ENCODE measurements at regions not wholly inside any gene's neighbourhood (a gene's known extent, or its start where the extent isn't known, plus 50 kb on each side); places are given as distances from the start of the nearest gene placed in this dataset.

DNA sequence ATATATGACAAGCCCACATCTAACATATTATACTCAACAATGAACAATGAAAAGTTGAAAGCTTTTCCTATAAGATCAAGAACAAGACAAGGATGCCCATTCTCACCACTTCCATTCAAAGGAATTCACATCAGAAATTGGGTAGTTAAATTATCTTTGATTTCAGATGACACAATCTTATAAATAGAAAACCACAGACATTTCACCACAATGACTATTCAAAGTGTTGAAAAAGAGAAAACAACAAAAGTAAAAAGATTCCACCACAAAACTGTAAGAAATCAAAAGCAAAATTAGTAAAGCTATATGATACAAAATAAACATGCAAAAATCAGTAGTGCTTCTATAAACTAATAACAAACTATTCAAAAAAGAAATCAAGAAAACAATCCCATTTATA is 279.7 kb upstream of the MYT1L start (continued):
- TF ChIP-seq, protein P1, sequence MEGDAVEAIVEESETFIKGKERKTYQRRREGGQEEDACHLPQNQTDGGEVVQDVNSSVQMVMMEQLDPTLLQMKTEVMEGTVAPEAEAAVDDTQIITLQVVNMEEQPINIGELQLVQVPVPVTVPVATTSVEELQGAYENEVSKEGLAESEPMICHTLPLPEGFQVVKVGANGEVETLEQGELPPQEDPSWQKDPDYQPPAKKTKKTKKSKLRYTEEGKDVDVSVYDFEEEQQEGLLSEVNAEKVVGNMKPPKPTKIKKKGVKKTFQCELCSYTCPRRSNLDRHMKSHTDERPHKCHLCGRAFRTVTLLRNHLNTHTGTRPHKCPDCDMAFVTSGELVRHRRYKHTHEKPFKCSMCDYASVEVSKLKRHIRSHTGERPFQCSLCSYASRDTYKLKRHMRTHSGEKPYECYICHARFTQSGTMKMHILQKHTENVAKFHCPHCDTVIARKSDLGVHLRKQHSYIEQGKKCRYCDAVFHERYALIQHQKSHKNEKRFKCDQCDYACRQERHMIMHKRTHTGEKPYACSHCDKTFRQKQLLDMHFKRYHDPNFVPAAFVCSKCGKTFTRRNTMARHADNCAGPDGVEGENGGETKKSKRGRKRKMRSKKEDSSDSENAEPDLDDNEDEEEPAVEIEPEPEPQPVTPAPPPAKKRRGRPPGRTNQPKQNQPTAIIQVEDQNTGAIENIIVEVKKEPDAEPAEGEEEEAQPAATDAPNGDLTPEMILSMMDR (IDR thresholded peaks at IDR 0.05; ENCODE audit: low read depth, low read length, missing input control) = no peak
- no peak for TF ChIP-seq HNF4A (conservative IDR thresholded peaks at IDR 0.05)

GRCh38 chr2:2600366-2600765 is 269.3 kb upstream of the MYT1L start:
- no peak for DNase-seq (ENCODE audit: low spot score)
- H3K9ac ChIP-seq (ENCODE audit: low read depth in 1 of 2, low read length in 2 of 2) = no peak overlapping the region
- H3K27ac ChIP-seq (ENCODE audit: low read depth in 1 of 2, low read length in 2 of 2) = no peak overlapping the region
- WGBS = 64% methylated on average over 8 of the region's 8 CpGs
- TF ChIP-seq JUND (IDR thresholded peaks at IDR 0.05) = no peak
- TF ChIP-seq, protein P2, sequence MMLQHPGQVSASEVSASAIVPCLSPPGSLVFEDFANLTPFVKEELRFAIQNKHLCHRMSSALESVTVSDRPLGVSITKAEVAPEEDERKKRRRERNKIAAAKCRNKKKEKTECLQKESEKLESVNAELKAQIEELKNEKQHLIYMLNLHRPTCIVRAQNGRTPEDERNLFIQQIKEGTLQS (IDR thresholded peaks at IDR 0.05) = no peak
- TF ChIP-seq GABPA (IDR thresholded peaks at IDR 0.05 in 1 of 2, conservative IDR thresholded peaks at IDR 0.05 in 1 of 2) = no peak
- no peak for TF ChIP-seq ZBTB33 (IDR thresholded peaks at IDR 0.05)
- TF ChIP-seq FOXA2 (IDR thresholded peaks at IDR 0.05) = no peak
- no peak for TF ChIP-seq SP1 (IDR thresholded peaks at IDR 0.05)
- no peak for TF ChIP-seq HNF4A (conservative IDR thresholded peaks at IDR 0.05)
- no peak for TF ChIP-seq NR2F2 (IDR thresholded peaks at IDR 0.05)
- H3K9me3 ChIP-seq (ENCODE audit: control insufficient read depth in 4 of 4, low read length in 3 of 4) = peaks cover 0 to 3% (median 0%) of the 10 kb centered on the region in 4 donors
- H3K27me3 ChIP-seq (ENCODE audit: control insufficient read depth in 4 of 4, insufficient read depth in 4 of 4, low read length in 3 of 4) = no peaks in the 10 kb centered on the region
- H3K4me1 ChIP-seq (ENCODE audit: control insufficient read depth in 4 of 4, insufficient read depth in 4 of 4, low read length in 3 of 4) = no peaks in the 10 kb centered on the region
- no peaks in the 10 kb centered on the region for H3K36me3 ChIP-seq (ENCODE audit: control insufficient read depth in 4 of 4, insufficient read depth in 3 of 4, low read depth in 1 of 4, low read length in 3 of 4)
- H3K4me3 ChIP-seq (ENCODE audit: low read depth in 1 of 3, low read length in 3 of 3) = no peak overlapping the region

DNA sequence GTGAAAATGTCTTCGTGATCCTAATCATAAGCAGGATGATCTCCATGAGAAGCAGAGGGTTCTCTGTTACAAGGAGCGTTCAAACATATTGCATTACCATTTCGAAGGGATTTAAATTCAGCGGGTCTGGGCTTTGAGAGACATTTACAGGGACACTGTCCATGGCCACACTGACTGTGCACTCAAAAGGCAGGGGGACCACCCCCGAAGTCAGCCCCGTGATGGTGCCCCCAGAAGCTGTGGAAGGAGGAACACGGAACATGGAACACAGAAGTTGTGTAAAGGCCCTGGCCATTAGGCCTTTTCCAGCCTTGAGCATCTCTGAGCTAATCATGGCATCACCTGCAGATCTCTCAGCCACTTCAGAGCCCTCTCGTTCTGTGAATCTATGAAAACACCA is 268.4 kb upstream of the MYT1L start:
- no peak for DNase-seq (ENCODE audit: low spot score)
- 84% methylated on average over 8 of the region's 8 CpGs for WGBS
- Histone ChIP-seq H3K4me1 (ENCODE audit: control insufficient read depth in 4 of 4, insufficient read depth in 4 of 4, low read length in 3 of 4) (no peaks in the 10 kb centered on the region), H3K4me3 (ENCODE audit: low read depth in 1 of 3, low read length in 3 of 3) (no peak overlapping the region), H3K27ac (ENCODE audit: low read depth in 1 of 2, low read length in 2 of 2) (no peak overlapping the region), H3K9me3 (ENCODE audit: control insufficient read depth in 4 of 4, low read length in 3 of 4) (peaks cover 0 to 4% (median 0%) of the 10 kb centered on the region in 4 donors), H3K9ac (ENCODE audit: low read depth in 1 of 2, low read length in 2 of 2) (no peak overlapping the region), H3K27me3 (ENCODE audit: control insufficient read depth in 4 of 4, insufficient read depth in 4 of 4, low read length in 3 of 4) (no peaks in the 10 kb centered on the region), H3K36me3 (ENCODE audit: control insufficient read depth in 4 of 4, insufficient read depth in 3 of 4, low read depth in 1 of 4, low read length in 3 of 4) (no peaks in the 10 kb centered on the region)
- TF ChIP-seq, protein P3, sequence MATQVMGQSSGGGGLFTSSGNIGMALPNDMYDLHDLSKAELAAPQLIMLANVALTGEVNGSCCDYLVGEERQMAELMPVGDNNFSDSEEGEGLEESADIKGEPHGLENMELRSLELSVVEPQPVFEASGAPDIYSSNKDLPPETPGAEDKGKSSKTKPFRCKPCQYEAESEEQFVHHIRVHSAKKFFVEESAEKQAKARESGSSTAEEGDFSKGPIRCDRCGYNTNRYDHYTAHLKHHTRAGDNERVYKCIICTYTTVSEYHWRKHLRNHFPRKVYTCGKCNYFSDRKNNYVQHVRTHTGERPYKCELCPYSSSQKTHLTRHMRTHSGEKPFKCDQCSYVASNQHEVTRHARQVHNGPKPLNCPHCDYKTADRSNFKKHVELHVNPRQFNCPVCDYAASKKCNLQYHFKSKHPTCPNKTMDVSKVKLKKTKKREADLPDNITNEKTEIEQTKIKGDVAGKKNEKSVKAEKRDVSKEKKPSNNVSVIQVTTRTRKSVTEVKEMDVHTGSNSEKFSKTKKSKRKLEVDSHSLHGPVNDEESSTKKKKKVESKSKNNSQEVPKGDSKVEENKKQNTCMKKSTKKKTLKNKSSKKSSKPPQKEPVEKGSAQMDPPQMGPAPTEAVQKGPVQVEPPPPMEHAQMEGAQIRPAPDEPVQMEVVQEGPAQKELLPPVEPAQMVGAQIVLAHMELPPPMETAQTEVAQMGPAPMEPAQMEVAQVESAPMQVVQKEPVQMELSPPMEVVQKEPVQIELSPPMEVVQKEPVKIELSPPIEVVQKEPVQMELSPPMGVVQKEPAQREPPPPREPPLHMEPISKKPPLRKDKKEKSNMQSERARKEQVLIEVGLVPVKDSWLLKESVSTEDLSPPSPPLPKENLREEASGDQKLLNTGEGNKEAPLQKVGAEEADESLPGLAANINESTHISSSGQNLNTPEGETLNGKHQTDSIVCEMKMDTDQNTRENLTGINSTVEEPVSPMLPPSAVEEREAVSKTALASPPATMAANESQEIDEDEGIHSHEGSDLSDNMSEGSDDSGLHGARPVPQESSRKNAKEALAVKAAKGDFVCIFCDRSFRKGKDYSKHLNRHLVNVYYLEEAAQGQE (IDR thresholded peaks at IDR 0.05) = no peak
- no peak for TF ChIP-seq YY1 (IDR thresholded peaks at IDR 0.05)
- no peak for TF ChIP-seq RXRA (IDR thresholded peaks at IDR 0.05)
- TF ChIP-seq FOXA2 (IDR thresholded peaks at IDR 0.05) = no peak
- TF ChIP-seq NR2F2 (IDR thresholded peaks at IDR 0.05) = no peak
- no peak for TF ChIP-seq HNF4G (IDR thresholded peaks at IDR 0.05)
- TF ChIP-seq EGR1 (IDR thresholded peaks at IDR 0.05; ENCODE audit: low read depth in 2 of 2) = no peak
- TF ChIP-seq, protein P1 (IDR thresholded peaks at IDR 0.05; ENCODE audit: low read depth, low read length, missing input control) = no peak

All from liver (tissue), 8 donors.